PC-3 (cell line): ENCODE measurements at regions not wholly inside any gene's neighbourhood (a gene's known extent, or its start where the extent isn't known, plus 50 kb on each side); places are given as distances from the start of the nearest gene placed in this dataset.

Experiments
- ATAC-seq: fragments of 200-7000 bp; cut with Tn5 transposase; 2 replicates; pipeline ENCODE4 v1.9.1; 2020; ENCODE audit warnings: mild to moderate bottlenecking, moderate library complexity
- BruUV-seq: library from RNA; stranded (reverse); fragments of 400-500 nt; replicated peaks from 2 replicates; lab custom pipeline; 2021; lab: Mats Ljungman, UMichigan
- CTCF ChIA-PET: fragments of 300-600 bp; sonication (Branson Sonifier 250); formaldehyde crosslinking; loops from one replicate; lab custom pipeline; 2022; ENCODE audit warnings: antibody characterized with exemption; lab: Charles Lee
- POLR2A ChIA-PET: fragments of 300-600 bp; sonication (Branson Sonifier 250); formaldehyde crosslinking; loops from one replicate; lab custom pipeline; 2022; ENCODE audit warnings: antibody characterized with exemption; ENCODE audit not compliant: unreplicated experiment; lab: Charles Lee
- DNase-seq: peaks from one replicate; pipeline ENCODE4 v3.0.0-alpha.2; 2015
- H2AFZ ChIP-seq: fragments of 300-600 bp; sonication (generic); 2 replicates; pipeline ENCODE4 v1.6.0; 2016; ENCODE audit warnings: antibody characterized with exemption, low read length
- H3F3A ChIP-seq: fragments of 300-600 bp; sonication (generic); one replicate; pipeline ENCODE4 v1.6.0; 2017; ENCODE audit warnings: antibody characterized with exemption, low read length, control low read depth, mild to moderate bottlenecking; ENCODE audit not compliant: unreplicated experiment
- H3K27ac ChIP-seq: fragments of 300-600 bp; sonication (generic); 2 replicates; pipeline ENCODE4 v1.5.1; 2016; ENCODE audit warnings: mild to moderate bottlenecking, low read length
- H3K27me3 ChIP-seq: fragments of 300-600 bp; sonication (generic); 2 replicates; pipeline ENCODE4 v1.6.1; 2016; ENCODE audit warnings: low read length, mixed read lengths
- H3K36me3 ChIP-seq: fragments of 300-600 bp; sonication (generic); 2 replicates; pipeline ENCODE4 v1.6.1; 2016; ENCODE audit warnings: low read depth, mixed run types, low read length, mixed read lengths
- H3K4me1 ChIP-seq: fragments of 300-600 bp; sonication (generic); 2 replicates; pipeline ENCODE4 v1.5.1; 2016; ENCODE audit warnings: low read length; ENCODE audit not compliant: insufficient read depth
- H3K4me2 ChIP-seq: fragments of 300-600 bp; sonication (generic); 2 replicates; pipeline ENCODE4 v1.6.0; 2016; ENCODE audit warnings: low read length
- H3K4me3 ChIP-seq: fragments of 300-600 bp; sonication (generic); 2 replicates; pipeline ENCODE4 v1.5.1; 2016; ENCODE audit warnings: mild to moderate bottlenecking, low read length, mixed read lengths
- H3K79me2 ChIP-seq: fragments of 300-600 bp; sonication (generic); 2 replicates; pipeline ENCODE4 v1.6.1; 2017; ENCODE audit warnings: low read length, mixed read lengths
- H3K9ac ChIP-seq: fragments of 300-600 bp; sonication (generic); 2 replicates; pipeline ENCODE4 v1.6.0; 2016; ENCODE audit warnings: mild to moderate bottlenecking, low read length
- H3K9me2 ChIP-seq: fragments of 300-600 bp; sonication (generic); replicated peaks from 2 replicates; pipeline ENCODE4 v1.6.1; 2016; ENCODE audit warnings: mixed run types, low read length, mixed read lengths
- H3K9me3 ChIP-seq: fragments of 300-600 bp; sonication (generic); 2 replicates; pipeline ENCODE4 v1.6.1; 2016; ENCODE audit warnings: low read length, mixed read lengths
- H4K20me1 ChIP-seq: fragments of 300-600 bp; sonication (generic); 2 replicates; pipeline ENCODE4 v1.6.1; 2016; ENCODE audit warnings: low read length, mixed read lengths
- EZH2 ChIP-seq: fragments of 300-600 bp; sonication (generic); IDR thresholded peaks from one replicate; pipeline ENCODE4 v1.6.1; 2017; ENCODE audit warnings: antibody characterized with exemption, mild to moderate bottlenecking, low read length; ENCODE audit not compliant: unreplicated experiment
- EZH2phosphoT487 ChIP-seq: fragments of 300-600 bp; sonication (generic); IDR thresholded peaks from 2 replicates; pipeline ENCODE4 v1.6.1; 2018; ENCODE audit warnings: mild to moderate bottlenecking, antibody characterized with exemption, low read length, borderline replicate concordance
- intact Hi-C: fragments of 100-400 bp; cut with micrococcal nuclease; formaldehyde crosslinking; loops from 2 replicates; pipeline ENCODE4 v1.9.0; 2023
- TF ChIP-seq, protein P1 (sequence below): fragments of 300-600 bp; sonication (generic); conservative IDR thresholded peaks from 2 replicates; pipeline ENCODE4 v1.5.1; 2017; ENCODE audit warnings: antibody characterized with exemption, low read depth, mild to moderate bottlenecking, low read length

DNA sequence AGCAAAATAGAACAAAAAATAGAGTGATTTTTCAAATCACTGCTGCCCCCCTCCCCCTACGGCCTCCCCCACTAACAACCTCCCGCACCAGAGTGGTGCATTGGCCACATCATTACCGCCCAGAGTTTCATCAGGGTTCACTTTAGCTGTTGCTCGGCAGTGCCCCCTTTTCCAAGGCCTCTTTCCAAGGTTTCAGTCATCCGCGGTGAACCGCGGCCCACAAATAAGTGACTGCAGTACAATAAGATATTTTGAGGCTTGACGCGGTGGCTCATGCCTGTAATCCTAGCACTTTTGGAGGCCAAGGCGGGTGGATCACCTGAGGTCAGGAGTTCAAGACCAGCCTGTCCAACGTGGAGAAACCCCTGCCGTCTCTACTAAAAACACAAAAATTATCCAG lies 180.0 kb downstream of the MAF start:
- H3K9me2 ChIP-seq, result no peaks in the 10 kb centered on the region
- no peaks in the 10 kb centered on the region for H3F3A ChIP-seq
- ChIA-PET POLR2A (no interaction called here), CTCF (no interaction called here)
- DNase-seq, result no peak
- no peak overlapping the region for H3K4me2 ChIP-seq
- H3K27me3 ChIP-seq, result peaks cover 8% of the 10 kb centered on the region
- H3K79me2 ChIP-seq, result no peaks in the 10 kb centered on the region
- H3K9ac ChIP-seq, result no peak overlapping the region
- ATAC-seq, result no peak
- intact Hi-C loops, result no loop called here
- no peaks in the 10 kb centered on the region for H4K20me1 ChIP-seq
- no peaks in the 10 kb centered on the region for H3K9me3 ChIP-seq
- H3K36me3 ChIP-seq, result no peaks in the 10 kb centered on the region
- no peaks in the 10 kb centered on the region for H3K4me1 ChIP-seq
- H2AFZ ChIP-seq, result no peak overlapping the region
- BruUV-seq, result no TSS peak
- no peak overlapping the region for H3K4me3 ChIP-seq
- H3K27ac ChIP-seq, result no peak overlapping the region
- TF ChIP-seq, protein P1, sequence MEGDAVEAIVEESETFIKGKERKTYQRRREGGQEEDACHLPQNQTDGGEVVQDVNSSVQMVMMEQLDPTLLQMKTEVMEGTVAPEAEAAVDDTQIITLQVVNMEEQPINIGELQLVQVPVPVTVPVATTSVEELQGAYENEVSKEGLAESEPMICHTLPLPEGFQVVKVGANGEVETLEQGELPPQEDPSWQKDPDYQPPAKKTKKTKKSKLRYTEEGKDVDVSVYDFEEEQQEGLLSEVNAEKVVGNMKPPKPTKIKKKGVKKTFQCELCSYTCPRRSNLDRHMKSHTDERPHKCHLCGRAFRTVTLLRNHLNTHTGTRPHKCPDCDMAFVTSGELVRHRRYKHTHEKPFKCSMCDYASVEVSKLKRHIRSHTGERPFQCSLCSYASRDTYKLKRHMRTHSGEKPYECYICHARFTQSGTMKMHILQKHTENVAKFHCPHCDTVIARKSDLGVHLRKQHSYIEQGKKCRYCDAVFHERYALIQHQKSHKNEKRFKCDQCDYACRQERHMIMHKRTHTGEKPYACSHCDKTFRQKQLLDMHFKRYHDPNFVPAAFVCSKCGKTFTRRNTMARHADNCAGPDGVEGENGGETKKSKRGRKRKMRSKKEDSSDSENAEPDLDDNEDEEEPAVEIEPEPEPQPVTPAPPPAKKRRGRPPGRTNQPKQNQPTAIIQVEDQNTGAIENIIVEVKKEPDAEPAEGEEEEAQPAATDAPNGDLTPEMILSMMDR, result no peak
- TF ChIP-seq EZH2 (no peak), EZH2phosphoT487 (no peak)

DNA sequence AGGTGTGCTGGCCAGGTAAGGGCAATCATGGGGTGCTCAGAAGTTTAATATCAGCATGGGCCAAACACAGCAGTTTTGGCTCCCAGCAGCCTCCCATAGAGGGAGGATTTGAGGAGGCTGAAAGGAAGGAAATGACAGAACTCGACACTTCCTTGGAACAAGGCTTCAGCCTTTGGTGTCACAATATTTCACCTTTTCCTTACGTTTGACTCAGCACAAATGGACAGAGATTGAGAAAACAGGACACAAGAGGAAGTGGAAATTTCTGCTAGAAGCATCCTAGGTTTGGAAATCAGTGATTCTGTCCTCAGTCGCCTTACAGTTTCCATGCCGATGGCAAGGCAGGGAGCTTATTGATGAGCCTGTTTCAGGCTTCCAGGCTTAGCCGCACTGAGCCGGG lies 181.4 kb downstream of the MAF start:
- DNase-seq (no peak), ATAC-seq (no peak)
- Histone ChIP-seq H3K9me2 (no peaks in the 10 kb centered on the region), H3K27ac (no peak overlapping the region), H3K4me1 (no peaks in the 10 kb centered on the region), H3K79me2 (no peaks in the 10 kb centered on the region), H4K20me1 (no peaks in the 10 kb centered on the region), H3K4me2 (no peak overlapping the region), H3K36me3 (no peaks in the 10 kb centered on the region), H3K9me3 (no peaks in the 10 kb centered on the region), H3K9ac (no peak overlapping the region), H2AFZ (no peak overlapping the region), H3K27me3 (peaks cover 8% of the 10 kb centered on the region), H3K4me3 (no peak overlapping the region), H3F3A (no peaks in the 10 kb centered on the region)
- TF ChIP-seq, protein P1, result no peak
- no peak for TF ChIP-seq EZH2
- no peak for TF ChIP-seq EZH2phosphoT487
- intact Hi-C loops, result no loop called here
- ChIA-PET POLR2A (no interaction called here), CTCF (no interaction called here)
- BruUV-seq, result no TSS peak

DNA sequence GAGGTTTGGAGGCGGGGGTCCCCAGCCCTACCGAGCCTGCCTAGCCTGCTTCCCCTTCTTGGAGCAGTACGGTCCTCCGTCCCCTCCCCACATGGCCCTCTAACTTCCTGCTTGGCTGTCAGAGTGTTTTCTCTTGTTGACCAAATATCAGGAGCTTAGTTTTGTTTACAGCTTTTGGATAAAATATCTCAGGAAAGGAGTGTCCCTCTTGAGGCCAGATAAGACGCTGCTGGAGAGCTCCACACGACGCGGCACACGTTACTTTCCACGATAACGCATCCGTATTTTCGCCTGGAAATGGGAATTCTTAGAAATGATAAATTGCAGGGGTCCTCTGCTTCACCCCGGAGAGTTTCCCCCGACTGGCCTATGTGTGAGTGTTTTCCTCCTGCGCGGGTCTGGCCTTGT lies 182.9 kb downstream of the MAF start:
- H3K27me3 ChIP-seq, result peaks cover 8% of the 10 kb centered on the region
- no peaks in the 10 kb centered on the region for H3K4me1 ChIP-seq
- H3K9me3 ChIP-seq, result no peaks in the 10 kb centered on the region
- no TSS peak for BruUV-seq
- intact Hi-C loops, result no loop called here
- H3K9me2 ChIP-seq, result no peaks in the 10 kb centered on the region
- TF ChIP-seq, protein P1, result no peak
- TF ChIP-seq EZH2 (no peak), EZH2phosphoT487 (no peak)
- no peaks in the 10 kb centered on the region for H4K20me1 ChIP-seq
- no peaks in the 10 kb centered on the region for H3F3A ChIP-seq
- H3K79me2 ChIP-seq, result no peaks in the 10 kb centered on the region
- ChIA-PET POLR2A (no interaction called here), CTCF (no interaction called here)
- H3K27ac ChIP-seq, result no peak overlapping the region
- H2AFZ ChIP-seq, result no peak overlapping the region
- no peak for ATAC-seq
- H3K36me3 ChIP-seq, result no peaks in the 10 kb centered on the region
- no peak for DNase-seq
- no peak overlapping the region for H3K4me2 ChIP-seq
- H3K4me3 ChIP-seq, result no peak overlapping the region
- H3K9ac ChIP-seq, result no peak overlapping the region
